Peyer's patch (tissue), 4 donors: ENCODE measurements at regions not wholly inside any gene's neighbourhood (a gene's known extent, or its start where the extent isn't known, plus 50 kb on each side); places are given as distances from the start of the nearest gene placed in this dataset.

Experiments used
- DNase-seq, 3 donors: peaks; one replicate each; pipeline ENCODE4 v3.0.0-alpha.2; 2017 to 2019
- H3K27ac ChIP-seq, 4 donors: fragments of 200-600 bp; sonication (generic); one replicate each; pipeline ENCODE4 v1.5.1; 2016 to 2019
- H3K27me3 ChIP-seq, 2 donors: fragments of 200-600 bp; sonication (generic); one replicate each; pipeline ENCODE4 v1.5.1; 2019
- H3K36me3 ChIP-seq, 3 donors: fragments of 200-600 bp; sonication (generic); one replicate each; pipeline ENCODE4 v1.5.1; 2016 to 2019
- H3K4me1 ChIP-seq, 4 donors: fragments of 200-600 bp; sonication (generic); one replicate each; pipeline ENCODE4 v1.5.1; 2016 to 2019
- H3K4me3 ChIP-seq, 4 donors: fragments of 200-600 bp; sonication (generic); 1 replicate in 3 of 4; 2 replicates in 1 of 4; pipeline ENCODE4 v1.5.1; 2016 to 2019; ENCODE audit warnings: mild to moderate bottlenecking in 1 of 4
- H3K9me3 ChIP-seq, 4 donors: fragments of 200-600 bp; sonication (generic); one replicate each; pipeline ENCODE4 v1.5.1; 2016 to 2019; ENCODE audit warnings: mild to moderate bottlenecking in 1 of 4
- POLR2A ChIP-seq, 2 donors: fragments of 450-650 bp; IDR thresholded peaks; one replicate each; pipeline ENCODE4 v1.5.1; 2017; ENCODE audit warnings: antibody characterized with exemption in 2 of 2, mild to moderate bottlenecking in 2 of 2, moderate library complexity in 2 of 2
- TF ChIP-seq, protein P1 (sequence below), 6 experiments: fragments of 450-650 bp in 4 of 6; fragments of 200-600 bp in 2 of 6; sonication (generic) in 1 of 6; IDR thresholded peaks; one replicate each; pipeline ENCODE4 v1.5.1; 2017 to 2019; ENCODE audit warnings: antibody characterized with exemption in 6 of 6, mild to moderate bottlenecking in 3 of 6, moderate library complexity in 1 of 6

DNA sequence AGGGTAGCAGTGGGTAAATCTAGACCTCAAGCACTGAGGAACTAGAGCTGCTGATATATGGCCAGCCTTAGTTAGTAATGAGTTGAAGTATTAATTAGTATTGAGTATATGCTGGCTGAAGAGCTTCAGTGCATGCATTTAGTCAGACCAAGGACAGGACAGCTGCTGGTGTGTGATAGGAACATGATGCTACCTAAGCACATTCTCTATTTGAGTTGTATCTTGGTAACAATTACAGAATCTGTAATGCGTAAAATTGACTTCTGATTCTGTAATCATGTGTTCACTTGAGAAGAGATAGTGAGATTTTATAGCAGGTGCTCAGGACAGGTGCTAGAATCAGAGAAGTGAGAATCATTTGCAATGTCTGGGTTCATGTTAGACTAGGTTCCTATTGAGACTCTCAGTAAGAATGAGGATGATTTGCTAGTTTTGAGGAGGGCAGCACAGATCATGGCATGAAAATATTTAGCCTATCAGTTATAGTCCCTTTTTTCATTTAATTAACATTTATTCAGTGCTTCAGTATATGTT lies 369.4 kb upstream of the HS3ST5 start:
- TF ChIP-seq POLR2A (IDR thresholded peaks at IDR 0.05) = no peak
- TF ChIP-seq, protein P1, sequence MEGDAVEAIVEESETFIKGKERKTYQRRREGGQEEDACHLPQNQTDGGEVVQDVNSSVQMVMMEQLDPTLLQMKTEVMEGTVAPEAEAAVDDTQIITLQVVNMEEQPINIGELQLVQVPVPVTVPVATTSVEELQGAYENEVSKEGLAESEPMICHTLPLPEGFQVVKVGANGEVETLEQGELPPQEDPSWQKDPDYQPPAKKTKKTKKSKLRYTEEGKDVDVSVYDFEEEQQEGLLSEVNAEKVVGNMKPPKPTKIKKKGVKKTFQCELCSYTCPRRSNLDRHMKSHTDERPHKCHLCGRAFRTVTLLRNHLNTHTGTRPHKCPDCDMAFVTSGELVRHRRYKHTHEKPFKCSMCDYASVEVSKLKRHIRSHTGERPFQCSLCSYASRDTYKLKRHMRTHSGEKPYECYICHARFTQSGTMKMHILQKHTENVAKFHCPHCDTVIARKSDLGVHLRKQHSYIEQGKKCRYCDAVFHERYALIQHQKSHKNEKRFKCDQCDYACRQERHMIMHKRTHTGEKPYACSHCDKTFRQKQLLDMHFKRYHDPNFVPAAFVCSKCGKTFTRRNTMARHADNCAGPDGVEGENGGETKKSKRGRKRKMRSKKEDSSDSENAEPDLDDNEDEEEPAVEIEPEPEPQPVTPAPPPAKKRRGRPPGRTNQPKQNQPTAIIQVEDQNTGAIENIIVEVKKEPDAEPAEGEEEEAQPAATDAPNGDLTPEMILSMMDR (IDR thresholded peaks at IDR 0.05) = no peak
- no peak overlapping the region for H3K27ac ChIP-seq
- H3K36me3 ChIP-seq = no peaks in the 10 kb centered on the region
- no peaks in the 10 kb centered on the region for H3K4me1 ChIP-seq
- H3K27me3 ChIP-seq = no peaks in the 10 kb centered on the region
- no peaks in the 10 kb centered on the region for H3K9me3 ChIP-seq
- DNase-seq = no peak
- no peak overlapping the region for H3K4me3 ChIP-seq

DNA sequence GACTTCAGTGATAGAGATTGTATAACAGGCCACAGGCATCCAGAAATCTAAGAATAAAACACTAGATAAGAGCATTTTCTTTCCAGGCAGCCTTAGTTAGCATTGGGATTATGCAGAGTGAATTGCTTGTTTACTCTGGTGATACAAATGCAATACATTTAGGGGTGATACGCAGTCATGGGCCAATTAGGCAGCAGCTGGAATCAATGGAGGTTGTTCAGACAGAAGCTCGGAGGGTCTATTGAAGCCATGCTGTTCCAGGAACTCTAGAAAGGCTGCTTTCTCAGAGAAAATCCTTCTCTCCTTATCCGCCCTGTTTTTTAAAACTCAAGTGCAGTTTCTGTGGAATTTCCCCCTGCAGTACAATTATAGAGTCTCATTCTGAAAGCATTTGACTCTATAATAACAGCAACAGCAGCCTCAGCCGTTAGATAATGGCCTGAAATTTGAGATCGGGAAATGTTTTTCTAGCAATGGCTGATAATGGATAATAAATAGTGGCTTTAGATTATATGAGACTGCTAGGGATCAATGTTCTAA lies 364.3 kb upstream of the HS3ST5 start:
- no peak for DNase-seq
- H3K27me3 ChIP-seq = no peaks in the 10 kb centered on the region
- no peaks in the 10 kb centered on the region for H3K36me3 ChIP-seq
- no peak overlapping the region for H3K27ac ChIP-seq
- no peak overlapping the region for H3K4me3 ChIP-seq
- H3K9me3 ChIP-seq = no peaks in the 10 kb centered on the region
- H3K4me1 ChIP-seq = no peaks in the 10 kb centered on the region
- no peak for TF ChIP-seq POLR2A (IDR thresholded peaks at IDR 0.05)
- TF ChIP-seq, protein P1 (IDR thresholded peaks at IDR 0.05) = no peak

DNA sequence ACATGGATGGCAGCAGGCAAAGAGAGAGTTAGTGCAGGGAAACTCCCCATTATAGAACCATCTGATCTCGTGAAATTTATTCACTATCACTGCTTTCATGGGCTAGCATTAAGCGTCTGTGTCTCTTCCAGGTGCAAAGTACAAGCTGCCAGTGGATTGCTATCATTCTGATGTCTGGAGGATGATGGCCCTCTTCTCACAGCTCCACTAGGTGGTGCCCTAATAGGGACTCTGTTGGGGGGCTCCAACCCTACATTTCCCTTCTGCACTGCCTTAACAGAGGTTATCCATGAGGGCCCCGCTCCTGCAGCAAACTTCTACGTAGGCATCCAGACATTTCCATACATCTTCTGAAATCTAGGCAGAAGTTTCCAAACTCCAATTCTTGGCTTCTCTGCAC lies 347.8 kb upstream of the HS3ST5 start:
- Histone ChIP-seq H3K9me3 (no peaks in the 10 kb centered on the region), H3K36me3 (no peaks in the 10 kb centered on the region), H3K4me1 (no peaks in the 10 kb centered on the region), H3K27ac (no peak overlapping the region), H3K27me3 (no peaks in the 10 kb centered on the region), H3K4me3 (no peak overlapping the region)
- DNase-seq = no peak
- TF ChIP-seq, protein P1 (IDR thresholded peaks at IDR 0.05) = no peak
- no peak for TF ChIP-seq POLR2A (IDR thresholded peaks at IDR 0.05)

DNA sequence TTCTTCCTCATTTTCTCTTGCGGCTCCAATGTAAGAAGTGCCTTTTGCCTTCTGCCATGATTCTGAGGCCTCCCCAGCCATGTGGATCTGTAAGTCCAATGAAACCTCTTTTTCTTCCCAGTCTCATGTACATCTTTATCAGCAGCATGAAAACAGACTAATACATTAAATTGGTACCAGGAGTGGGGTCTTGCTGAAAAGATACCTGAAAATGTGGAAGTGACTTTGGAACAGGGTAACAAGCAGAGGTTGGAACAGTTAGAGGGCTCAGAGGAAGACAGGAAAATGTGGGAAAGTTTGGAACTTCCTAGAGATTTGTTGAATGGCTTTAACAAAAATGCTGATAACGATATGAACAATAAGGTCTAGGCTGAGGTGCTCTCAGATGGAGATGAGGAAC lies 316.7 kb upstream of the HS3ST5 start:
- no peak for DNase-seq
- Histone ChIP-seq H3K9me3 (no peaks in the 10 kb centered on the region), H3K27me3 (no peaks in the 10 kb centered on the region), H3K4me3 (no peak overlapping the region), H3K27ac (no peak overlapping the region), H3K36me3 (no peaks in the 10 kb centered on the region), H3K4me1 (no peaks in the 10 kb centered on the region)
- TF ChIP-seq, protein P1 (IDR thresholded peaks at IDR 0.05) = no peak
- no peak for TF ChIP-seq POLR2A (IDR thresholded peaks at IDR 0.05)

DNA sequence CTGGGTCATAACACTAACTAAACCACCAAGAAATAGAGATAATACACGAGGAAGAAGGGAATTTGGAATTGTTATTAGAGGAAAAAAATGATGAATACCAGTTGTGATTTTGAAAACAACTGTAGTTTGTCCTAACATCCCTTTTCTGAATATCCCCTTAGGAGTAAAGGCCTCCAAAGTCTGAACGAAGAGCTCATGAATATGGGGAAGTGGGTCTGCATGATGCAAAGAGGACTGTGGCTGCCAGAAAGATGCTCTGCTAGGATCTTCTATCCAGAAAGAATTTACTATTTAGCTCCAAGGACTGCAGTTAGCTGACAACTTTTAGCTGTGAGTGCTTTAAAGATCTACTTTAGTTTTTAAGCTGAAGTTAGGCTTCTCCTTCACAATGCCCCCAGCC lies 308.8 kb upstream of the HS3ST5 start:
- Histone ChIP-seq H3K4me3 (no peak overlapping the region), H3K27me3 (no peaks in the 10 kb centered on the region), H3K36me3 (no peaks in the 10 kb centered on the region), H3K27ac (no peak overlapping the region), H3K9me3 (no peaks in the 10 kb centered on the region), H3K4me1 (no peaks in the 10 kb centered on the region)
- no peak for TF ChIP-seq POLR2A (IDR thresholded peaks at IDR 0.05)
- TF ChIP-seq, protein P1 (IDR thresholded peaks at IDR 0.05) = no peak
- DNase-seq = no peak

DNA sequence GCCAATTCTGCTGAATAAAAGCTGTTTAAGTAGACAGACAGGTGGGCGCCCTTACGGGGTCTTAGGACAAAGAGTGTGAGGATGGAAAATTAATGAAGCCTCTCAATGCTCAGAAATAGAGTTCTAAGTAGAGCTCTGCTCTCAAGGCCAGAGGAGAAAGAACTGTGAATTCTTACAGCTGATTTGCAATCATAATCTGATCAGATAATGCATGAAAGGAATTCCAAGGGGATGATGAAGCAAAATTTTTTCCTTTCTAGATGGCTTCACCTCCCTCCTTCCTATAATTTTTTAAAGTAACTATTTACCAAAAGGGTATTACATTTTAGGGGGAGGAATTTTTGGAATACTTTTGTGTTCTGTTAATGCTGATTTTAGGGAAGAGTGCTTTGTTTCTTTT lies 308.1 kb upstream of the HS3ST5 start:
- Histone ChIP-seq H3K9me3 (no peaks in the 10 kb centered on the region), H3K4me1 (no peaks in the 10 kb centered on the region), H3K27me3 (no peaks in the 10 kb centered on the region), H3K4me3 (no peak overlapping the region), H3K36me3 (no peaks in the 10 kb centered on the region), H3K27ac (no peak overlapping the region)
- TF ChIP-seq, protein P1 (IDR thresholded peaks at IDR 0.05) = no peak
- TF ChIP-seq POLR2A (IDR thresholded peaks at IDR 0.05) = no peak
- DNase-seq = no peak
